ENCODE measurements at regions not wholly inside any gene's neighbourhood (a gene's known extent, or its start where the extent isn't known, plus 50 kb on each side); places are given as distances from the start of the nearest gene placed in this dataset.

- TF ChIP-seq EZH2phosphoT487 (IDR thresholded peaks at IDR 0.05; ENCODE audit: borderline replicate concordance, low read depth, low read length) (no peak), CTCF (conservative IDR thresholded peaks at IDR 0.05; ENCODE audit: low read length) (no peak)
These were observed 148.1 kb upstream of the USP24 start for GRCh38 chr1:55363268-55363667.
